ENCODE measurements at regions not wholly inside any gene's neighbourhood (a gene's known extent, or its start where the extent isn't known, plus 50 kb on each side); places are given as distances from the start of the nearest gene placed in this dataset.

- no peak for DNase-seq
- CTCF ChIA-PET, result no interaction called here
- H3K27ac Mint-ChIP-seq, result no peak overlapping the region
- H3K4me1 Mint-ChIP-seq, result no peaks in the 10 kb centered on the region
- no peaks in the 10 kb centered on the region for H3K9me3 Mint-ChIP-seq
- H3K4me3 Mint-ChIP-seq, result no peak overlapping the region
- POLR2A ChIA-PET, result no interaction called here
- no peak for TF ChIP-seq CTCF (IDR thresholded peaks at IDR 0.05)
- no peaks in the 10 kb centered on the region for H3K27me3 Mint-ChIP-seq
- no peaks in the 10 kb centered on the region for H3K36me3 Mint-ChIP-seq (ENCODE audit: low read depth)
- no peak for ATAC-seq (ENCODE audit: low read depth)
- intact Hi-C loops (cut with micrococcal nuclease), result no loop called here
Measured at GRCh38 chr1:163558162-163558561, 236.4 kb downstream of the NUF2 start.

GRCh38 chr1:163561580-163562295 is 240.0 kb downstream of the NUF2 start:
- Mint-ChIP-seq H3K27me3 (no peaks in the 10 kb centered on the region), H3K4me3 (no peak overlapping the region), H3K4me1 (no peaks in the 10 kb centered on the region), H3K36me3 (ENCODE audit: low read depth) (no peaks in the 10 kb centered on the region), H3K9me3 (no peaks in the 10 kb centered on the region), H3K27ac (no peak overlapping the region)
- ChIA-PET POLR2A (no interaction called here), CTCF (no interaction called here)
- no peak for DNase-seq
- intact Hi-C loops (cut with micrococcal nuclease), result no loop called here
- no peak for TF ChIP-seq CTCF (IDR thresholded peaks at IDR 0.05)
- ATAC-seq (ENCODE audit: low read depth), result no peak

GRCh38 chr1:163562355-163562754 is 240.6 kb downstream of the NUF2 start:
- ChIA-PET CTCF (no interaction called here), POLR2A (no interaction called here)
- TF ChIP-seq CTCF (IDR thresholded peaks at IDR 0.05), result no peak
- DNase-seq (no peak), ATAC-seq (ENCODE audit: low read depth) (no peak)
- no peaks in the 10 kb centered on the region for H3K27me3 Mint-ChIP-seq
- H3K9me3 Mint-ChIP-seq, result no peaks in the 10 kb centered on the region
- H3K36me3 Mint-ChIP-seq (ENCODE audit: low read depth), result no peaks in the 10 kb centered on the region
- no peak overlapping the region for H3K4me3 Mint-ChIP-seq
- intact Hi-C loops (cut with micrococcal nuclease), result no loop called here
- no peaks in the 10 kb centered on the region for H3K4me1 Mint-ChIP-seq
- H3K27ac Mint-ChIP-seq, result no peak overlapping the region

- no peaks in the 10 kb centered on the region for H3K4me1 Mint-ChIP-seq
- no peaks in the 10 kb centered on the region for H3K27me3 Mint-ChIP-seq
- POLR2A ChIA-PET, result no interaction called here
- intact Hi-C loops (cut with micrococcal nuclease), result no loop called here
- CTCF ChIA-PET, result interaction anchor here (0.6 kb wide), 1 partner anchor 11 kb away, joined by 3 read pairs; no protein-coding TSS in a partner anchor
- TF ChIP-seq CTCF (IDR thresholded peaks at IDR 0.05), result no peak
- H3K4me3 Mint-ChIP-seq, result no peak overlapping the region
- no peak for ATAC-seq (ENCODE audit: low read depth)
- DNase-seq, result no peak
- H3K9me3 Mint-ChIP-seq, result no peaks in the 10 kb centered on the region
- no peak overlapping the region for H3K27ac Mint-ChIP-seq
- H3K36me3 Mint-ChIP-seq (ENCODE audit: low read depth), result no peaks in the 10 kb centered on the region
Measured at GRCh38 chr1:163565166-163565565, 243.4 kb downstream of the NUF2 start.

GRCh38 chr1:163570071-163570470 is 248.3 kb downstream of the NUF2 start:
- TF ChIP-seq CTCF (IDR thresholded peaks at IDR 0.05), result no peak
- ChIA-PET POLR2A (no interaction called here), CTCF (no interaction called here)
- Mint-ChIP-seq H3K27ac (no peak overlapping the region), H3K36me3 (ENCODE audit: low read depth) (no peaks in the 10 kb centered on the region), H3K4me1 (no peaks in the 10 kb centered on the region), H3K9me3 (no peaks in the 10 kb centered on the region), H3K4me3 (no peak overlapping the region), H3K27me3 (no peaks in the 10 kb centered on the region)
- intact Hi-C loops (cut with micrococcal nuclease), result no loop called here
- no peak for ATAC-seq (ENCODE audit: low read depth)
- no peak for DNase-seq

Data from activated B cell treated with CpG ODN at 0.5 μM for 24 hours (primary cell).